GM23338 (cell line): ENCODE measurements at regions not wholly inside any gene's neighbourhood (a gene's known extent, or its start where the extent isn't known, plus 50 kb on each side); places are given as distances from the start of the nearest gene placed in this dataset.

Experiments
- CREB1 ChIP-seq: fragments of 250-450 bp; sonication (Bioruptor Pico); IDR thresholded peaks from 2 replicates; pipeline ENCODE4 v1.5.0; 2020; ENCODE audit warnings: low read depth, mild to moderate bottlenecking, moderate library complexity
- ETS1 ChIP-seq: IDR thresholded peaks from 2 replicates; pipeline ENCODE4 v1.6.1; 2016; ENCODE audit warnings: antibody characterized with exemption
- EZH2 ChIP-seq: fragments of 200-600 bp; sonication (generic); IDR thresholded peaks from one replicate; pipeline ENCODE4 v1.8.0; 2017; ENCODE audit warnings: antibody characterized with exemption, mild to moderate bottlenecking, low read depth; ENCODE audit not compliant: unreplicated experiment
- EZH2phosphoT487 ChIP-seq: fragments of 200-600 bp; sonication (generic); IDR thresholded peaks from one replicate; pipeline ENCODE4 v1.8.1; 2018; ENCODE audit warnings: antibody characterized with exemption; ENCODE audit not compliant: unreplicated experiment
- JUNB ChIP-seq: IDR thresholded peaks from one replicate; pipeline ENCODE4 v1.6.1; 2016; ENCODE audit warnings: antibody characterized with exemption; ENCODE audit not compliant: unreplicated experiment
- NANOG ChIP-seq: IDR thresholded peaks from 2 replicates; pipeline ENCODE4 v1.6.1; 2016; ENCODE audit warnings: antibody characterized with exemption, borderline replicate concordance
- POLR2AphosphoS5 ChIP-seq: IDR thresholded peaks from 2 replicates; pipeline ENCODE4 v1.6.1; 2016; ENCODE audit warnings: antibody characterized with exemption, low read depth
- REST ChIP-seq: IDR thresholded peaks from one replicate; pipeline ENCODE4 v1.6.1; 2018; ENCODE audit warnings: antibody characterized with exemption; ENCODE audit not compliant: unreplicated experiment
- STAT1 ChIP-seq: IDR thresholded peaks from one replicate; pipeline ENCODE4 v1.6.1; 2016; ENCODE audit warnings: antibody characterized with exemption; ENCODE audit not compliant: unreplicated experiment
- TF ChIP-seq, protein P1 (sequence below), 2 experiments: fragments of 200-600 bp in 1 of 2; sonication (generic) in 1 of 2; conservative IDR thresholded peaks; 2 replicates each; pipeline versions ENCODE4 v1.5.1 to v1.6.1; 2016 to 2017; ENCODE audit warnings: antibody characterized with exemption in 2 of 2, low read depth in 2 of 2, mild to moderate bottlenecking in 2 of 2, moderate library complexity in 1 of 2
- TF ChIP-seq, protein P2 (sequence below): fragments of 250-450 bp; sonication (Bioruptor Pico); IDR thresholded peaks from 2 replicates; pipeline ENCODE4 v1.5.0; 2020; ENCODE audit warnings: mild to moderate bottlenecking, moderate library complexity

DNA sequence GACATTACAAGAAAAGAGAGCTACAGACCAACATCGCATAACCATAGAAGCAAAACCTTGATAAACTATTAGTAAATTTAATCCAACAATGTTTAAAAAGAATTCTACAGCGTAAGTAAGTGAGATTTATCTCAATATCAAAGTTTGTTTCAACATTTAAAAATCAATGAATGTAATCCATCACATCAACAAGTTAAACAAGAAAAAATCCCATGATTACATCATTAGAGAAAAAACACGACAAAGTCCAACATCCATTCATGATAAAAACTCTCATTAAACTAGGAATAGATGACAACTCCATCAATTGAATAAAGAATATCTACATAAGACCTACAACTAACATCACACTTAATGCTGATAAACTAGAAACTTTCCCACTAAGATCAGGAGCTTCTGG lies 239.0 kb upstream of the GGTLC1 start:
- TF ChIP-seq, protein P1, sequence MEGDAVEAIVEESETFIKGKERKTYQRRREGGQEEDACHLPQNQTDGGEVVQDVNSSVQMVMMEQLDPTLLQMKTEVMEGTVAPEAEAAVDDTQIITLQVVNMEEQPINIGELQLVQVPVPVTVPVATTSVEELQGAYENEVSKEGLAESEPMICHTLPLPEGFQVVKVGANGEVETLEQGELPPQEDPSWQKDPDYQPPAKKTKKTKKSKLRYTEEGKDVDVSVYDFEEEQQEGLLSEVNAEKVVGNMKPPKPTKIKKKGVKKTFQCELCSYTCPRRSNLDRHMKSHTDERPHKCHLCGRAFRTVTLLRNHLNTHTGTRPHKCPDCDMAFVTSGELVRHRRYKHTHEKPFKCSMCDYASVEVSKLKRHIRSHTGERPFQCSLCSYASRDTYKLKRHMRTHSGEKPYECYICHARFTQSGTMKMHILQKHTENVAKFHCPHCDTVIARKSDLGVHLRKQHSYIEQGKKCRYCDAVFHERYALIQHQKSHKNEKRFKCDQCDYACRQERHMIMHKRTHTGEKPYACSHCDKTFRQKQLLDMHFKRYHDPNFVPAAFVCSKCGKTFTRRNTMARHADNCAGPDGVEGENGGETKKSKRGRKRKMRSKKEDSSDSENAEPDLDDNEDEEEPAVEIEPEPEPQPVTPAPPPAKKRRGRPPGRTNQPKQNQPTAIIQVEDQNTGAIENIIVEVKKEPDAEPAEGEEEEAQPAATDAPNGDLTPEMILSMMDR (conservative IDR thresholded peaks at IDR 0.05; ENCODE audit: low read depth in 2 of 2) = no peak
- TF ChIP-seq STAT1 (no peak), CREB1 (CRISPR knock-in tag) (no peak), REST (no peak), EZH2phosphoT487 (no peak), EZH2 (no peak), ETS1 (no peak), POLR2AphosphoS5 (no peak), NANOG (no peak), JUNB (no peak)
- TF ChIP-seq, protein P2, sequence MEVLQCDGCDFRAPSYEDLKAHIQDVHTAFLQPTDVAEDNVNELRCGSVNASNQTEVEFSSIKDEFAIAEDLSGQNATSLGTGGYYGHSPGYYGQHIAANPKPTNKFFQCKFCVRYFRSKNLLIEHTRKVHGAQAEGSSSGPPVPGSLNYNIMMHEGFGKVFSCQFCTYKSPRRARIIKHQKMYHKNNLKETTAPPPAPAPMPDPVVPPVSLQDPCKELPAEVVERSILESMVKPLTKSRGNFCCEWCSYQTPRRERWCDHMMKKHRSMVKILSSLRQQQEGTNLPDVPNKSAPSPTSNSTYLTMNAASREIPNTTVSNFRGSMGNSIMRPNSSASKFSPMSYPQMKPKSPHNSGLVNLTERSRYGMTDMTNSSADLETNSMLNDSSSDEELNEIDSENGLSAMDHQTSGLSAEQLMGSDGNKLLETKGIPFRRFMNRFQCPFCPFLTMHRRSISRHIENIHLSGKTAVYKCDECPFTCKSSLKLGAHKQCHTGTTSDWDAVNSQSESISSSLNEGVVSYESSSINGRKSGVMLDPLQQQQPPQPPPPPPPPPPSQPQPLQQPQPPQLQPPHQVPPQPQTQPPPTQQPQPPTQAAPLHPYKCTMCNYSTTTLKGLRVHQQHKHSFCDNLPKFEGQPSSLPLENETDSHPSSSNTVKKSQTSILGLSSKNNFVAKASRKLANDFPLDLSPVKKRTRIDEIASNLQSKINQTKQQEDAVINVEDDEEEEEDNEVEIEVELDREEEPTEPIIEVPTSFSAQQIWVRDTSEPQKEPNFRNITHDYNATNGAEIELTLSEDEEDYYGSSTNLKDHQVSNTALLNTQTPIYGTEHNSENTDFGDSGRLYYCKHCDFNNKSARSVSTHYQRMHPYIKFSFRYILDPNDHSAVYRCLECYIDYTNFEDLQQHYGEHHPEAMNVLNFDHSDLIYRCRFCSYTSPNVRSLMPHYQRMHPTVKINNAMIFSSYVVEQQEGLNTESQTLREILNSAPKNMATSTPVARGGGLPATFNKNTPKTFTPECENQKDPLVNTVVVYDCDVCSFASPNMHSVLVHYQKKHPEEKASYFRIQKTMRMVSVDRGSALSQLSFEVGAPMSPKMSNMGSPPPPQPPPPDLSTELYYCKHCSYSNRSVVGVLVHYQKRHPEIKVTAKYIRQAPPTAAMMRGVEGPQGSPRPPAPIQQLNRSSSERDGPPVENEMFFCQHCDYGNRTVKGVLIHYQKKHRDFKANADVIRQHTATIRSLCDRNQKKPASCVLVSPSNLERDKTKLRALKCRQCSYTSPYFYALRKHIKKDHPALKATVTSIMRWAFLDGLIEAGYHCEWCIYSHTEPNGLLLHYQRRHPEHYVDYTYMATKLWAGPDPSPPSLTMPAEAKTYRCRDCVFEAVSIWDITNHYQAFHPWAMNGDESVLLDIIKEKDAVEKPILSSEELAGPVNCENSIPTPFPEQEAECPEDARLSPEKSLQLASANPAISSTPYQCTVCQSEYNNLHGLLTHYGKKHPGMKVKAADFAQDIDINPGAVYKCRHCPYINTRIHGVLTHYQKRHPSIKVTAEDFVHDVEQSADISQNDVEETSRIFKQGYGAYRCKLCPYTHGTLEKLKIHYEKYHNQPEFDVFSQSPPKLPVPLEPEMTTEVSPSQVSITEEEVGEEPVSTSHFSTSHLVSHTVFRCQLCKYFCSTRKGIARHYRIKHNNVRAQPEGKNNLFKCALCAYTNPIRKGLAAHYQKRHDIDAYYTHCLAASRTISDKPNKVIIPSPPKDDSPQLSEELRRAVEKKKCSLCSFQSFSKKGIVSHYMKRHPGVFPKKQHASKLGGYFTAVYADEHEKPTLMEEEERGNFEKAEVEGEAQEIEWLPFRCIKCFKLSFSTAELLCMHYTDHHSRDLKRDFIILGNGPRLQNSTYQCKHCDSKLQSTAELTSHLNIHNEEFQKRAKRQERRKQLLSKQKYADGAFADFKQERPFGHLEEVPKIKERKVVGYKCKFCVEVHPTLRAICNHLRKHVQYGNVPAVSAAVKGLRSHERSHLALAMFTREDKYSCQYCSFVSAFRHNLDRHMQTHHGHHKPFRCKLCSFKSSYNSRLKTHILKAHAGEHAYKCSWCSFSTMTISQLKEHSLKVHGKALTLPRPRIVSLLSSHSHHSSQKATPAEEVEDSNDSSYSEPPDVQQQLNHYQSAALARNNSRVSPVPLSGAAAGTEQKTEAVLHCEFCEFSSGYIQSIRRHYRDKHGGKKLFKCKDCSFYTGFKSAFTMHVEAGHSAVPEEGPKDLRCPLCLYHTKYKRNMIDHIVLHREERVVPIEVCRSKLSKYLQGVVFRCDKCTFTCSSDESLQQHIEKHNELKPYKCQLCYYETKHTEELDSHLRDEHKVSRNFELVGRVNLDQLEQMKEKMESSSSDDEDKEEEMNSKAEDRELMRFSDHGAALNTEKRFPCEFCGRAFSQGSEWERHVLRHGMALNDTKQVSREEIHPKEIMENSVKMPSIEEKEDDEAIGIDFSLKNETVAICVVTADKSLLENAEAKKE (CRISPR knock-in tag) = no peak
